IMR-90 (cell line): ENCODE measurements at regions not wholly inside any gene's neighbourhood (a gene's known extent, or its start where the extent isn't known, plus 50 kb on each side); places are given as distances from the start of the nearest gene placed in this dataset.

Experiments
- ATAC-seq: fragments of 200-7000 bp; cut with Tn5 transposase; 2 replicates; pipeline ENCODE4 v1.9.1; 2020; ENCODE audit warnings: low read depth, mild to moderate bottlenecking, moderate library complexity
- BruUV-seq: library from RNA; stranded (reverse); fragments of 400-500 nt; replicated peaks from 2 replicates; lab custom pipeline; 2021; lab: Mats Ljungman, UMichigan
- CTCF ChIA-PET: fragments of 300-600 bp; formaldehyde crosslinking; extraction: SDS; loops from one replicate; lab custom pipeline; 2021; ENCODE audit warnings: antibody characterized with exemption; lab: Yijun Ruan, JAX
- POLR2A ChIA-PET: fragments of 300-600 bp; sonication (Branson Sonifier 250); formaldehyde crosslinking; loops from one replicate; lab custom pipeline; 2022; ENCODE audit warnings: antibody characterized with exemption; ENCODE audit not compliant: unreplicated experiment; lab: Charles Lee
- DNase-seq: peaks from one replicate; pipeline ENCODE4 v3.0.0; 2013
- H2AFZ ChIP-seq: replicated peaks from 2 replicates; pipeline ENCODE3; 2013; ENCODE audit warnings: low read length, mild to moderate bottlenecking; ENCODE audit not compliant: poor library complexity
- H2AK5ac ChIP-seq: 2 replicates; pipeline ENCODE4 v1.6.1; 2013; ENCODE audit warnings: low read depth, low read length, inconsistent platforms
- H2AK9ac ChIP-seq: replicated peaks from 2 replicates; pipeline ENCODE3; 2013; ENCODE audit warnings: mild to moderate bottlenecking, low read depth, low read length, moderate library complexity; ENCODE audit not compliant: poor library complexity
- H2BK120ac ChIP-seq: 2 replicates; pipeline ENCODE4 v1.6.1; 2013; ENCODE audit warnings: low read depth, low read length, inconsistent platforms
- H2BK15ac ChIP-seq: 3 replicates; pipeline ENCODE4 v1.6.1; 2013; ENCODE audit warnings: low read depth, low read length, inconsistent platforms
- H2BK20ac ChIP-seq: 2 replicates; pipeline ENCODE4 v1.6.1; 2013; ENCODE audit warnings: low read depth, mild to moderate bottlenecking, inconsistent platforms, low read length, moderate library complexity
- H2BK5ac ChIP-seq: 2 replicates; pipeline ENCODE4 v1.6.1; 2013; ENCODE audit warnings: mild to moderate bottlenecking, low read depth, low read length, inconsistent platforms; ENCODE audit not compliant: poor library complexity, severe bottlenecking
- H3K14ac ChIP-seq: replicated peaks from 2 replicates; pipeline ENCODE4 v1.6.1; 2013; ENCODE audit warnings: low read depth, low read length, inconsistent platforms
- H3K18ac ChIP-seq: 2 replicates; pipeline ENCODE4 v1.6.1; 2013; ENCODE audit warnings: low read depth, low read length, control low read depth
- H3K23ac ChIP-seq: 2 replicates; pipeline ENCODE4 v1.6.1; 2013; ENCODE audit warnings: low read depth, low read length, inconsistent platforms
- H3K27ac ChIP-seq: 2 replicates; pipeline ENCODE4 v1.5.1; 2013; ENCODE audit warnings: mild to moderate bottlenecking, control low read depth, low read length; ENCODE audit not compliant: insufficient read depth
- H3K27me3 ChIP-seq: 2 replicates; pipeline ENCODE4 v1.6.1; 2013; ENCODE audit warnings: low read length; ENCODE audit not compliant: control insufficient read depth, insufficient read depth
- H3K36me3 ChIP-seq: 2 replicates; pipeline ENCODE4 v1.6.1; 2013; ENCODE audit warnings: low read length, mixed read lengths; ENCODE audit not compliant: control insufficient read depth, insufficient read depth
- H3K4ac ChIP-seq: 2 replicates; pipeline ENCODE4 v1.6.1; 2013; ENCODE audit warnings: low read depth, low read length, inconsistent platforms
- H3K4me1 ChIP-seq: 2 replicates; pipeline ENCODE4 v1.6.1; 2013; ENCODE audit warnings: low read length, mixed read lengths; ENCODE audit not compliant: control insufficient read depth, insufficient read depth
- H3K4me2 ChIP-seq: 2 replicates; pipeline ENCODE4 v1.6.1; 2013; ENCODE audit warnings: low read depth, mild to moderate bottlenecking, control low read depth, low read length, moderate library complexity
- H3K4me3 ChIP-seq: 2 replicates; pipeline ENCODE4 v1.5.1; 2013; ENCODE audit warnings: low read depth, mild to moderate bottlenecking, control low read depth, low read length, moderate library complexity; ENCODE audit not compliant: insufficient read depth
- H3K56ac ChIP-seq: 2 replicates; pipeline ENCODE4 v1.6.1; 2013; ENCODE audit warnings: low read length, inconsistent platforms; ENCODE audit not compliant: insufficient read depth; ENCODE audit errors: extremely low read depth
- H3K79me1 ChIP-seq, 2 experiments: 2 replicates each; pipeline ENCODE4 v1.6.1; 2013; ENCODE audit warnings: low read length in 2 of 2, inconsistent platforms in 1 of 2, low read depth in 1 of 2
- H3K9ac ChIP-seq: 2 replicates; pipeline ENCODE4 v1.6.1; 2013; ENCODE audit warnings: low read depth, low read length, control low read depth
- H3K9me1 ChIP-seq: 2 replicates; pipeline ENCODE4 v1.6.1; 2013; ENCODE audit warnings: low read length, inconsistent platforms; ENCODE audit not compliant: insufficient read depth
- H3K9me3 ChIP-seq: 2 replicates; pipeline ENCODE4 v1.6.1; 2013; ENCODE audit warnings: low read length; ENCODE audit not compliant: control insufficient read depth, insufficient read depth
- H4K20me1 ChIP-seq: 2 replicates; pipeline ENCODE4 v1.6.1; 2013; ENCODE audit warnings: low read length, inconsistent platforms; ENCODE audit not compliant: insufficient read depth
- H4K5ac ChIP-seq: 2 replicates; pipeline ENCODE4 v1.6.1; 2013; ENCODE audit warnings: mild to moderate bottlenecking, low read depth, low read length, control low read depth
- H4K8ac ChIP-seq, 2 experiments: 2 replicates each; pipeline ENCODE4 v1.6.1; 2013; ENCODE audit warnings: low read depth in 2 of 2, low read length in 2 of 2, control low read depth in 1 of 2, inconsistent platforms in 1 of 2
- H4K91ac ChIP-seq: 2 replicates; pipeline ENCODE4 v1.6.1; 2013; ENCODE audit warnings: low read depth, low read length, inconsistent platforms; ENCODE audit not compliant: insufficient read depth
- MAZ ChIP-seq: IDR thresholded peaks from 2 replicates; pipeline ENCODE4 v1.6.1; 2012; ENCODE audit warnings: low read depth, mild to moderate bottlenecking, low read length, improper control_type of control experiment, moderate library complexity, borderline replicate concordance
- NFE2L2 ChIP-seq: fragments of 150-350 bp; IDR thresholded peaks from 2 replicates; pipeline ENCODE4 v1.6.1; 2016; ENCODE audit warnings: low read depth, mild to moderate bottlenecking, low read length
- RAD21 ChIP-seq: IDR thresholded peaks from 2 replicates; pipeline ENCODE4 v1.6.1; 2012; ENCODE audit warnings: low read length, improper control_type of control experiment
- SMC3 ChIP-seq: fragments of 150-350 bp; IDR thresholded peaks from 2 replicates; pipeline ENCODE4 v1.6.1; 2016; ENCODE audit warnings: low read depth, mild to moderate bottlenecking, antibody characterized with exemption, low read length, moderate library complexity
- WGBS, 2 experiments: methylation state at CpG; one replicate each; pipeline versions ENCODE4 v1.1.5 to v1.1.7; 2013; ENCODE audit warnings: missing lambda C conversion rate in 2 of 2; ENCODE audit not compliant: insufficient read length in 1 of 2; ENCODE audit errors: extremely low coverage in 2 of 2; 5-methylcytosine and 5-hydroxymethylcytosine counted together
- dilution Hi-C: fragments of 300-500 bp; cut with HindIII; formaldehyde crosslinking; loops from one replicate; pipeline ENCODE4 v1.14.3; 2018; ENCODE audit warnings: low sequenced_read_pairs; ENCODE audit not compliant: unreplicated experiment
- in situ Hi-C: fragments of 300-500 bp; cut with MboI; formaldehyde crosslinking; loops from 3 replicates; pipeline ENCODE4 v1.14.3; 2019; ENCODE audit warnings: low sequenced_read_pairs, inconsistent platforms, mixed read lengths
- intact Hi-C: fragments of 100-400 bp; cut with micrococcal nuclease; formaldehyde crosslinking; loops from 2 replicates; pipeline ENCODE4 v1.10.0; 2022
- TF ChIP-seq, protein P1 (sequence below): conservative IDR thresholded peaks from 2 replicates; pipeline ENCODE4 v1.5.1; 2012; ENCODE audit warnings: mild to moderate bottlenecking, low read depth, low read length, improper control_type of control experiment
- TF ChIP-seq, protein P2 (sequence below): fragments of 150-350 bp; IDR thresholded peaks from 2 replicates; pipeline ENCODE4 v1.6.1; 2017; ENCODE audit warnings: mild to moderate bottlenecking, antibody characterized with exemption, low read length, low read depth

DNA sequence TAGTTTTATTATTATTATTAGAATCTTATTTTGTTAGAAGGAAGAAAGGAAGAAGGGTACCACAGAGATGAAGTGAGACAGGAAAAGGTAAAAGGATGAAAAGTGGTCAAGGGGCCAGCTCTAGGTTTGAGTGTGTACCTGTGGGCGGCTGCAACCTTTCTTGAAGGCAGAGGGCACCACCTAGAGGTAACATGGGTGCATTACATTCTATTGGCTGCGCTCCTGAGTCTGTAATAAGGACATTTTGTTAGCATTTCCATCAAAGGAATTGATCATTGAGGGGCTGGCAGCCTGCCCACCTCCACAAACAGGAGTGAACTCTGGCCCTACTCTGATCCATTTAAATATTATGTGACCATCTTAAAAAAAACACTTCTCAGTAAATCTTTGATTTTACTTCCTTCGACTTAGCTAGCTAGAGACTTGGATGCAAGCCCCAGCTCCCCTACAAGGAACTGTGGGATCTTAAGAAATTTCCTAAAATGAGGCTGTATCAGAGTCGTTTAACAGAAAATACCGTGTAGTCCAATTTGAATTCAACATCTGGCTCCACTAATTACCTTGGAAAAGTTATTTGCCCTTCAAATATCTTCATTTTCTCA, 610.4 kb downstream of the IPMK start:
- Histone ChIP-seq H3K9ac (no peak overlapping the region), H3K4me1 (no peaks in the 10 kb centered on the region), H2BK20ac (no peak overlapping the region), H3K4ac (no peak overlapping the region), H2BK5ac (no peak overlapping the region), H3K27me3 (no peaks in the 10 kb centered on the region), H2BK120ac (no peak overlapping the region), H3K23ac (no peak overlapping the region), H3K14ac (no peak overlapping the region), H3K79me1 (no peaks in the 10 kb centered on the region), H3K9me1 (no peaks in the 10 kb centered on the region), H3K18ac (no peak overlapping the region), H2BK15ac (no peak overlapping the region), H4K91ac (no peak overlapping the region), H4K20me1 (no peaks in the 10 kb centered on the region), H3K36me3 (no peaks in the 10 kb centered on the region), H4K8ac (no peak overlapping the region), H3K56ac (no peak overlapping the region), H2AK5ac (no peak overlapping the region), H3K4me2 (no peak overlapping the region), H2AK9ac (no peak overlapping the region), H4K5ac (no peak overlapping the region), H3K4me3 (no peak overlapping the region), H2AFZ (no peak overlapping the region), H3K27ac (no peak overlapping the region), H3K9me3 (no peaks in the 10 kb centered on the region)
- TF ChIP-seq, protein P1, sequence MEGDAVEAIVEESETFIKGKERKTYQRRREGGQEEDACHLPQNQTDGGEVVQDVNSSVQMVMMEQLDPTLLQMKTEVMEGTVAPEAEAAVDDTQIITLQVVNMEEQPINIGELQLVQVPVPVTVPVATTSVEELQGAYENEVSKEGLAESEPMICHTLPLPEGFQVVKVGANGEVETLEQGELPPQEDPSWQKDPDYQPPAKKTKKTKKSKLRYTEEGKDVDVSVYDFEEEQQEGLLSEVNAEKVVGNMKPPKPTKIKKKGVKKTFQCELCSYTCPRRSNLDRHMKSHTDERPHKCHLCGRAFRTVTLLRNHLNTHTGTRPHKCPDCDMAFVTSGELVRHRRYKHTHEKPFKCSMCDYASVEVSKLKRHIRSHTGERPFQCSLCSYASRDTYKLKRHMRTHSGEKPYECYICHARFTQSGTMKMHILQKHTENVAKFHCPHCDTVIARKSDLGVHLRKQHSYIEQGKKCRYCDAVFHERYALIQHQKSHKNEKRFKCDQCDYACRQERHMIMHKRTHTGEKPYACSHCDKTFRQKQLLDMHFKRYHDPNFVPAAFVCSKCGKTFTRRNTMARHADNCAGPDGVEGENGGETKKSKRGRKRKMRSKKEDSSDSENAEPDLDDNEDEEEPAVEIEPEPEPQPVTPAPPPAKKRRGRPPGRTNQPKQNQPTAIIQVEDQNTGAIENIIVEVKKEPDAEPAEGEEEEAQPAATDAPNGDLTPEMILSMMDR, result peak; percentile 66
- TF ChIP-seq SMC3 (peak; percentile 39), MAZ (no peak), NFE2L2 (no peak), RAD21 (peak; percentile 70)
- TF ChIP-seq, protein P2, sequence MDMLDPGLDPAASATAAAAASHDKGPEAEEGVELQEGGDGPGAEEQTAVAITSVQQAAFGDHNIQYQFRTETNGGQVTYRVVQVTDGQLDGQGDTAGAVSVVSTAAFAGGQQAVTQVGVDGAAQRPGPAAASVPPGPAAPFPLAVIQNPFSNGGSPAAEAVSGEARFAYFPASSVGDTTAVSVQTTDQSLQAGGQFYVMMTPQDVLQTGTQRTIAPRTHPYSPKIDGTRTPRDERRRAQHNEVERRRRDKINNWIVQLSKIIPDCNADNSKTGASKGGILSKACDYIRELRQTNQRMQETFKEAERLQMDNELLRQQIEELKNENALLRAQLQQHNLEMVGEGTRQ, result no peak
- dilution Hi-C loops, result no loop called here
- WGBS, 2 experiments, result no CpG with 5 or more reads among the region's 5 CpGs
- DNase-seq, result peak; percentile 39
- ChIA-PET POLR2A (no interaction called here), CTCF (interaction anchor here (0.6 to 1.3 kb wide), 8 partner anchors 8 to 411 kb away, joined by 3 to 5 read pairs (median 3); no protein-coding TSS in a partner anchor)
- 0 out of 2 replicates have a peak, but pooled peaks have one; percentile 46 for ATAC-seq
- in situ Hi-C loops, result no loop called here
- no TSS peak for BruUV-seq
- intact Hi-C loops, result loop anchor here (5.0 kb wide), 1 partner anchor 320 kb away; no protein-coding TSS in a partner anchor
